Mesodermal cell (in vitro differentiated cells): ENCODE measurements at regions not wholly inside any gene's neighbourhood (a gene's known extent, or its start where the extent isn't known, plus 50 kb on each side); places are given as distances from the start of the nearest gene placed in this dataset.
"Not testable (repeated sequence)": the region's sequence is repeated elsewhere in the genome, so short reads cannot be mapped to it uniquely, and the experiment has no call there.

Source experiments
- H3K27ac ChIP-seq: 2 replicates; pipeline ENCODE4 v1.7.0; 2013; ENCODE audit warnings: mild to moderate bottlenecking, low read depth, low read length, moderate library complexity; ENCODE audit not compliant: severe bottlenecking
- H3K36me3 ChIP-seq: 2 replicates; pipeline ENCODE4 v1.7.1; 2013; ENCODE audit warnings: mild to moderate bottlenecking, low read length, moderate library complexity; ENCODE audit not compliant: control insufficient read depth, insufficient read depth
- H3K4me1 ChIP-seq: one replicate; pipeline ENCODE4 v1.7.1; 2013; ENCODE audit warnings: mild to moderate bottlenecking, low read length; ENCODE audit not compliant: insufficient read depth, control insufficient read depth, poor library complexity, severe bottlenecking
- H3K4me3 ChIP-seq: 2 replicates; pipeline ENCODE4 v1.7.0; 2013; ENCODE audit warnings: low read length, control low read depth, mild to moderate bottlenecking; ENCODE audit not compliant: insufficient read depth, poor library complexity, severe bottlenecking; ENCODE audit errors: extremely low read depth
- H3K9me3 ChIP-seq: 2 replicates; pipeline ENCODE4 v1.7.1; 2013; ENCODE audit warnings: mild to moderate bottlenecking, low read length, moderate library complexity; ENCODE audit not compliant: control insufficient read depth
- WGBS, 2 experiments: methylation state at CpG; one replicate each; pipeline ENCODE4 v1.1.5; 2013; ENCODE audit warnings: missing lambda C conversion rate in 2 of 2; ENCODE audit not compliant: insufficient coverage in 2 of 2; 5-methylcytosine and 5-hydroxymethylcytosine counted together

- no peaks in the 10 kb centered on the region for H3K4me1 ChIP-seq
- H3K9me3 ChIP-seq = no peaks in the 10 kb centered on the region
- H3K27ac ChIP-seq = no peak overlapping the region
- no peaks in the 10 kb centered on the region for H3K36me3 ChIP-seq
- 55 to 56% methylated on average over 6 of the region's 6 CpGs for WGBS, 2 experiments
- no peak overlapping the region for H3K4me3 ChIP-seq
These were observed 81.0 kb upstream of the BRD7 start for GRCh38 chr16:50449800-50450199.

- no peak overlapping the region for H3K27ac ChIP-seq
These were observed 80.2 kb upstream of the BRD7 start for GRCh38 chr16:50448981-50449380.

GRCh38 chr16:50448522-50448921 is 79.7 kb upstream of the BRD7 start:
- no peak overlapping the region for H3K27ac ChIP-seq
- no peak overlapping the region for H3K4me3 ChIP-seq
- H3K4me1 ChIP-seq = no peaks in the 10 kb centered on the region
- H3K9me3 ChIP-seq = no peaks in the 10 kb centered on the region
- H3K36me3 ChIP-seq = no peaks in the 10 kb centered on the region
- 77 to 89% methylated on average over 3 of the region's 8 CpGs for WGBS, 2 experiments

More at GRCh38 chr16:50448981-50449380, 80.2 kb upstream of the BRD7 start:
- WGBS, 2 experiments = 88 to 94% methylated on average over 7 to 10 of the region's 10 CpGs
- Histone ChIP-seq H3K9me3 (no peaks in the 10 kb centered on the region), H3K4me1 (no peaks in the 10 kb centered on the region), H3K36me3 (no peaks in the 10 kb centered on the region), H3K4me3 (no peak overlapping the region)

GRCh38 chr16:50447386-50447785 is 78.6 kb upstream of the BRD7 start:
- H3K27ac ChIP-seq, H3K4me3 ChIP-seq, H3K36me3 ChIP-seq, H3K9me3 ChIP-seq, H3K4me1 ChIP-seq: not testable (repeated sequence)
- 76 to 82% methylated on average over 7 to 8 of the region's 8 CpGs for WGBS, 2 experiments

GRCh38 chr16:50446861-50447260 is 78.1 kb upstream of the BRD7 start:
- Histone ChIP-seq H3K9me3 (peaks cover 7% of the 10 kb centered on the region), H3K4me1 (no peaks in the 10 kb centered on the region), H3K4me3 (no peak overlapping the region), H3K27ac (no peak overlapping the region), H3K36me3 (no peaks in the 10 kb centered on the region)
- 72 to 100% methylated on average over 2 to 3 of the region's 4 CpGs for WGBS, 2 experiments

- WGBS, 2 experiments = 75 to 82% methylated on average over 13 to 16 of the region's 19 CpGs
- Histone ChIP-seq H3K9me3 (peaks cover 16% of the 10 kb centered on the region), H3K27ac (no peak overlapping the region), H3K4me1 (no peaks in the 10 kb centered on the region), H3K4me3 (no peak overlapping the region), H3K36me3 (no peaks in the 10 kb centered on the region)
These were observed 77.1 kb upstream of the BRD7 start for GRCh38 chr16:50445621-50446555.

- Histone ChIP-seq H3K27ac (no peak overlapping the region), H3K4me3 (no peak overlapping the region), H3K36me3 (no peaks in the 10 kb centered on the region), H3K4me1 (no peaks in the 10 kb centered on the region), H3K9me3 (peaks cover 28% of the 10 kb centered on the region)
- 75 to 100% methylated on average over 1 of the region's 1 CpG for WGBS, 2 experiments
These were observed 75.7 kb upstream of the BRD7 start for GRCh38 chr16:50444526-50444925.

- Histone ChIP-seq H3K4me1 (peaks cover 4% of the 10 kb centered on the region), H3K27ac (no peak overlapping the region), H3K36me3 (no peaks in the 10 kb centered on the region), H3K9me3 (peaks cover 40% of the 10 kb centered on the region), H3K4me3 (no peak overlapping the region)
- WGBS, 2 experiments = 80 to 90% methylated on average over 2 of the region's 3 CpGs
These were observed 73.4 kb upstream of the BRD7 start for GRCh38 chr16:50442221-50442620.

- H3K36me3 ChIP-seq = no peaks in the 10 kb centered on the region
- H3K27ac ChIP-seq = no peak overlapping the region
- WGBS, 2 experiments = 24 to 61% methylated on average over 4 to 6 of the region's 7 CpGs
- H3K4me1 ChIP-seq = peaks cover 4% of the 10 kb centered on the region
- H3K9me3 ChIP-seq = peaks cover 40% of the 10 kb centered on the region
- no peak overlapping the region for H3K4me3 ChIP-seq
These were observed 72.8 kb upstream of the BRD7 start for GRCh38 chr16:50441486-50442157.

GRCh38 chr16:50440991-50441390 is 72.2 kb upstream of the BRD7 start:
- Histone ChIP-seq H3K4me1 (peaks cover 4% of the 10 kb centered on the region), H3K36me3 (no peaks in the 10 kb centered on the region), H3K4me3 (no peak overlapping the region), H3K27ac (no peak overlapping the region), H3K9me3 (peaks cover 40% of the 10 kb centered on the region)
- 92% methylated on average over 3 of the region's 4 CpGs for WGBS, 2 experiments

GRCh38 chr16:50440531-50440930 is 71.7 kb upstream of the BRD7 start:
- peaks cover 4% of the 10 kb centered on the region for H3K4me1 ChIP-seq
- 82 to 100% methylated on average over 1 to 2 of the region's 2 CpGs for WGBS, 2 experiments
- no peak overlapping the region for H3K4me3 ChIP-seq
- no peak overlapping the region for H3K27ac ChIP-seq
- peaks cover 40% of the 10 kb centered on the region for H3K9me3 ChIP-seq
- H3K36me3 ChIP-seq = no peaks in the 10 kb centered on the region
